Stimulated activated effector memory CD8-positive, alpha-beta T cell treated with anti-CD3 and anti-CD28 coated beads, Interleukin-12 subunit alpha, Interleukin-12 subunit beta, amount 100 ng/mL, for 72 hours (primary cell): ENCODE measurements at regions not wholly inside any gene's neighbourhood (a gene's known extent, or its start where the extent isn't known, plus 50 kb on each side); places are given as distances from the start of the nearest gene placed in this dataset.
"Not testable (repeated sequence)": the region's sequence is repeated elsewhere in the genome, so short reads cannot be mapped to it uniquely, and the experiment has no call there.

ENCODE experiments used
- ATAC-seq: fragments of 150-1000 bp; cut with Tn5 transposase; 2 replicates; pipeline ENCODE4 v1.10.0; 2021
- DNase-seq, 2 donors: peaks; one replicate each; pipeline ENCODE4 v3.0.0; 2021 to 2022; ENCODE audit warnings: low spot score in 2 of 2
- H3K27ac Mint-ChIP-seq: one replicate; pipeline ENCODE4 v1.8.0; 2022; ENCODE audit warnings: mild to moderate bottlenecking, mixed read lengths
- H3K36me3 Mint-ChIP-seq: one replicate; pipeline ENCODE4 v1.8.0; 2022; ENCODE audit warnings: mild to moderate bottlenecking, mixed read lengths
- H3K4me1 Mint-ChIP-seq: one replicate; pipeline ENCODE4 v1.8.0; 2022; ENCODE audit warnings: mixed read lengths
- H3K4me3 Mint-ChIP-seq: one replicate; pipeline ENCODE4 v1.8.0; 2022; ENCODE audit warnings: mild to moderate bottlenecking, mixed read lengths
- H3K9me3 Mint-ChIP-seq: one replicate; pipeline ENCODE4 v1.8.0; 2022; ENCODE audit warnings: mixed read lengths

DNA sequence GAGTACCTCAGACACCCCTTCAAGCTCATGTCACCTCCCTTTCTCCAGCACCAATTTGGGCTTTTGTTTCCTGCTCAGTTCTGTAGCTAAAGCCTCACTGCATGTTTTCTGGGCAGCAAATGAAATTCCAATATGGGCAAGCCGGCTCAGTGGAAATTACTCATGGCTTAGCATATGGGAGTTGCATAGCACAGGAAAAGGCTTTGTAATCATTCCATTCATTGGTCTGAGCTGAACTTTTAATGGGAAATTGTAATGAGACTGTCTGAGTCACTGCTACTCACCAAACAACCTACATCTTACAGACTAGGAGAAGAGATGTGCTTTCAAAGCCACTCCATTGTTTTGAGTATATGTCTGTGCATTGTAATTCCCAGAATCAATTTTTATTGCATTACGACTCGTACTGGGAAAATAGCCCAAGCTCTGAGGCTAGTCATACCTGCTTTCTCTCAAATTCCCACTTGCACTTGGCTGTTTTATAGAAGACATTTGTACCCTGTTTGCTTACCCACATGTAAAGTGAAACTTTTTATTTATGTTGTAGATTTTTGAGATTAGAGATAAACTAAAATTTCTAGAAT is 139.5 kb upstream of the LRATD1 start:
- Mint-ChIP-seq H3K27ac (no peak overlapping the region), H3K4me1 (no peaks in the 10 kb centered on the region), H3K9me3 (peaks cover 2% of the 10 kb centered on the region), H3K36me3 (no peaks in the 10 kb centered on the region), H3K4me3 (no peak overlapping the region)
- no peak for DNase-seq
- ATAC-seq = no peak

DNA sequence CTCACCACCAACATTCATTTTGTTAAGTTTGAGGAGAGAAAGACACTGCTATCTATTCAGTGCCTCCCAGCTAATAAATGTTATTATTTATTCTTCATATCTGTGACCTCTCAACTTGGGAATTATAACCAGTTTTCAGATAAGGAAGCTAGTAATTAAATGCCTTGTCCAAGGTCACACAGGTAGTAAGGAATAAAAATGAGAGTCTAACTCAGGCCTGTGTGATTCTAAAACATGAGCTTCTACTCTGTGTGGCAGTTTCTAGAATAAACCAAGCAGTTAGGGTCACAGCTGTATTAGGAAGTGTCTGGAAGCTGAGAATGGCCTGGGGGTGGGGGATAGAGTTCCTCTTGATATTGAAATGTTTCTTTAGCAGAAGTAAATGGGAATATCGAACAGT is 137.8 kb upstream of the LRATD1 start:
- no peak for ATAC-seq
- Mint-ChIP-seq H3K9me3 (peaks cover 7% of the 10 kb centered on the region), H3K36me3 (no peaks in the 10 kb centered on the region), H3K4me1 (no peaks in the 10 kb centered on the region), H3K4me3 (no peak overlapping the region), H3K27ac (no peak overlapping the region)
- no peak for DNase-seq

DNA sequence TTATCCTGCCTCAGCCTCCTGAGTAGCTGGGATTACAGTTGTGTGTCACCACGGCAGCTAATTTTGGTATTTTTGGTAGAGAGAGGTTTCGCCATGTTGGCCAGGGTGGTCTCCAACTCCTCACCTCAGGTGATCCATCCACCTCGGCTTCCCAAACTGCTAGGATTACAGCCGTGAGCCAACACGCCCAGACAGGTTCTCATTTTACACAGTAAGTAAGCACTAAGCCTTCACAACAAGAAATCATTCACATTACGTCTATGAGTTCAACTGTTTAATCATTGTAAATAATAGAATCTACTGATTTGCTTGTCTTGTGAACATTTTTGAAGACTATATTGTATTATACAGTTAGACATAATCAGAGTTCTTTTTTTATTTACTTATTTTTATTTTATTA is 131.5 kb upstream of the LRATD1 start:
- H3K4me3 Mint-ChIP-seq = no peak overlapping the region
- no peaks in the 10 kb centered on the region for H3K4me1 Mint-ChIP-seq
- no peak for ATAC-seq
- H3K36me3 Mint-ChIP-seq = no peaks in the 10 kb centered on the region
- H3K27ac Mint-ChIP-seq = no peak overlapping the region
- peaks cover 8% of the 10 kb centered on the region for H3K9me3 Mint-ChIP-seq
- DNase-seq = no peak

DNA sequence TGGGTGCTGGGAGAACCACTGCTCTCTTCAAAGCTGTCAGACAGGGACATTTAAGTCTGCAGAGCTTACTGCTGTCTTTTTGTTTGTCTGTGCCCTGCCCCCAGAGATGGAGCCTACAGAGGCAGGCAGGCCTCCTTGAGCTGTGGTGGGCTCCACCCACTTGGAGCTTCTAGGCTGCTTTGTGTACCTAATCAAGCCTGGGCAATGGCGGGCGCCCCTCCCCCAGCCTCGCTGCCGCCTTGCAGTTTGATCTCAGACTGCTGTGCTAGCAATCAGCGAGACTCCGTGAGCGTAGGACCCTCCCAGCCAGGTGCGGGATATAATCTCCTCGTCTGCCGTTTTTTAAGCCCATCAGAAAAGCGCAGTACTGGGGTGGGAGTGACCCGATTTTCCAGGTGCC is 125.6 kb upstream of the LRATD1 start:
- ATAC-seq, DNase-seq, H3K4me1 Mint-ChIP-seq, H3K36me3 Mint-ChIP-seq, H3K4me3 Mint-ChIP-seq, H3K27ac Mint-ChIP-seq, H3K9me3 Mint-ChIP-seq: not testable (repeated sequence)

DNA sequence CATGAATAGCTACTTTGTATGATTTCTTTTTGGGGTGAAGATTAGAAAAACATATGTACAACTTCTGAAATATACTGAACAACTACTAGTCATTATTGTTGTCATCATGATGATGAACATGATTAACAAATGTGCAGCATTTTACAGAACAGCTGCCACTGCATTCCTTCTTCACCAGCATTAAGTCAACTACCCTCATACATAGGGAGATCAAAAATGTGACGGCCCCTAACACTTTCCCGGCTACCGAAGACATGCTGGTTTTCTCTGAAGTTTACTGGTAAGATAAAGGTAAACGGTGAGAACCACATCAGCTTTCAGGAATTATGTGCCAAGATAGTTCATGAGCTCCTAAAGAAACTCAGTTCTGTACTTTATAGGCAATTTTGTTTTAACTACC is 121.0 kb upstream of the LRATD1 start:
- Mint-ChIP-seq H3K4me1 (no peaks in the 10 kb centered on the region), H3K36me3 (no peaks in the 10 kb centered on the region), H3K4me3 (no peak overlapping the region), H3K9me3 (peaks cover 13% of the 10 kb centered on the region), H3K27ac (no peak overlapping the region)
- ATAC-seq = no peak
- no peak for DNase-seq

DNA sequence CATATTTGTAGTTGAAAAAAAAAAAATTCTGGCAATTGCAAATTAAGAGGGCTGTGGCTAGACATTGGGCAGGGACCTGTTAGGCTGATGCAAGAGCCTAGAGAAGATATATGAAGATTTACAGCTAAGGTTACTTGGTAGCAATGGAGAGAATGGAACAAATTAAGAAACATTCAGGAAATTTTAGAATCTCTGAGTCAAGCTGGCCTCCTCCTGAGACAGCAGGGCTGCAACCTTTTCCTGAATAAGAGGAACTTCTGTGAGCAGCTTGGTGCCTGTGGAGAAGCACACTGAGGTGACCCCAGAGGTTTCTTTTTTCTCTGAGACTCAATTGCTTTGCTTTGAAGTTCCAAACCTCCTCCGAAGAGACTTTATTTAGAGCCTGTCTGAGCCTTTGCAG is 118.6 kb upstream of the LRATD1 start:
- no peak overlapping the region for H3K4me3 Mint-ChIP-seq
- H3K4me1 Mint-ChIP-seq = no peaks in the 10 kb centered on the region
- H3K27ac Mint-ChIP-seq = no peak overlapping the region
- peaks cover 13% of the 10 kb centered on the region for H3K9me3 Mint-ChIP-seq
- DNase-seq (no peak), ATAC-seq (no peak)
- H3K36me3 Mint-ChIP-seq = no peaks in the 10 kb centered on the region

DNA sequence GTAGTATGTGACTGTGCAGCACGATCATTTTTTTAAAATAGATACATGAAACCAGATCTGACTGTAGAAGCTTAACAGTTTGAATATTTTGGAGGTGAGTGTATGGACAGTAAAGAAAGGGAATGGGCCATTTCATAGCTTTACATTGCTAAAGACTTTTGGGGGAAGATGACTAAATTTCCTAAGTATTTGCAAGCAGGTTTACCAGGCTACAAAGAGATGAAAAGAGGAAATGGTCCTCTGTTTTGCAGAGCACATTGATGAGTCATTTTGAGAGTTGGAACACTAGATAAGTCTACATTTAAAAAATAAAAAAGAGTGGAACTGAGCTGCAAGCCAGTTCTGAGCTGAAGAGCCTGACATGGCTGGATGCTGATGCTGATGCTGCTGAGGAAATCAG is 115.7 kb upstream of the LRATD1 start:
- DNase-seq (no peak), ATAC-seq (no peak)
- Mint-ChIP-seq H3K9me3 (peaks cover 13% of the 10 kb centered on the region), H3K4me3 (no peak overlapping the region), H3K27ac (no peak overlapping the region), H3K4me1 (no peaks in the 10 kb centered on the region), H3K36me3 (no peaks in the 10 kb centered on the region)

DNA sequence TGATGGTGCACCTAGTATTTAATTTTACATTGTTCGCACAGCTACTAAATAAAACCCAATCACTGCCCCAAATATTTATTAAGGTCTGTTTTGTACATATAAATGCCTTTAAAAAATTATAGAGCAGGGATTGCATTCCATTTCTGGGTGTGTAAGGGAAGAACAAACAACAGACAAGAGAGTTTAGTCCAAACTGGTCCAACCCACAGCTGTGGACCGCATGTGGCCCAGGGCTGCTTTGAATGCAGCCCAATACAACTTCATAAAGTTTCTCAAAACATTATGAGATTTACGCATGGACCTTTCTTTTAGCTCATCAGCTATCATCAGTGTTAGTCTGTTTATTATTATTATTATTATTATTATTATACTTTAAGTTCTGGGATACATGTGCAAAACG is 114.8 kb upstream of the LRATD1 start:
- DNase-seq (no peak), ATAC-seq (no peak)
- Mint-ChIP-seq H3K4me3 (no peak overlapping the region), H3K9me3 (peaks cover 15% of the 10 kb centered on the region), H3K27ac (no peak overlapping the region), H3K36me3 (no peaks in the 10 kb centered on the region), H3K4me1 (no peaks in the 10 kb centered on the region)

DNA sequence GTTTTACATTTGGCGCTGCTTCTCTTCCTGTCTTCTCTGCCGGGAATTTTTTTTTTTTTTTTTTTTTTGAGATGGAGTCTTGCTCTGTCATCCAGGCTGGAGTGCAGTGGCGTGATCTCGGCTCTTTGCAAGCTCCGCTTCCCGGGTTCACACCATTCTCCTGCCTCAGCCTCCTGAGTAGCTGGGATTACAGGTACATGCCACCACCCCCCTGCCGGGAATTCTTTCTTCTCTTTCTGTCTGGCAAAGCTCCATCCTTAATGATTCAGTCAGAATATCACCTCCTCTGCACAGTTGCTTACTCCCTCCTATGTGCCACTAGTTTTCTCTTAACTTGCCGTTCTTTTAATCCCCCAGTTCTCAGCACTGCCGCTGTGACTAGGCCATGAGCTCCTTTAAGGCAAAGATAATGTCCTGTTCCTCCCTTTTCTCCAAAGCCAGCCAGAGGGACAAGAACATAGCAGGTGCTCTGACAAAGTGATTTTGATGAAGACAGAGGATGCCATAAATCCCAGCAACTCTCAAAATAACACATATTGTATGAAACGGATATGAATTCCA is 112.1 kb upstream of the LRATD1 start:
- peaks cover 14% of the 10 kb centered on the region for H3K9me3 Mint-ChIP-seq

DNA sequence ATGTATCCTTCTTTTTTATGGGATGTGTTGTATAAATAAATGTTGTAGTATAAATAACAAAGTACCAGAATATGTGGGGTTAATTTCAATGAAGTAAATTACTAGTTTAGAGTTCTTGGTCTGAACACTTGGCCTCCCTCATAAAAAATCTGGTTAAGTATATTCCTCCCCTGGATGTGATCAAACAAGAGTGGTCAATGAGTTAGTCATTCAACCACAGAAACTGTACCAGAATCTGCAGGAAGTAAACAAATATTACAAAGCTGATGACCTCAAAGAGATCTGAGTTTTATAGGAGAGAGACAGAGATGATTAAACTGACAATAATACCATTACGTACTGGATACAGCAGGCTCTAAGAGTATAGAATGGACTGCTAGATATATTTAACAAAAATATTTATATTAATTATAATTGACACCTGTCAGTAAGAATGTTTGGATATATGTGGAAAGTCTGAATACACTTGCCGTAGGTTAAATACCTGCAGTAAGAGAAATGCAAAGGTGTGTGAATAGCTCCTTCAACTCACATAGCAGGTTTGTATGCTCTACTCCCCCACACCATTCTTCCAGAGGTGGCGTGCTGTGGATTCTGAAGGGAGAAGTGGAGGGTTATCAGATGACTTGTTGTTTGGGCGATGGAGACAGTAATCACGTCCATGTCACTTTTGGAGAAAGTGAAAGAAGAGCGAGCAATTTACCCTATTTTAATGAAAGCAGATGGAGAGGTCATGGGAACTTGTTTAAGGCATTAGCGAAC is 108.3 kb upstream of the LRATD1 start:
- ATAC-seq = no peak
- Mint-ChIP-seq H3K9me3 (peaks cover 12% of the 10 kb centered on the region), H3K36me3 (no peaks in the 10 kb centered on the region), H3K4me3 (no peak overlapping the region), H3K4me1 (no peaks in the 10 kb centered on the region), H3K27ac (no peak overlapping the region)
- DNase-seq = no peak

More for the DNA sequence above, 112.1 kb upstream of the LRATD1 start:
- no peak overlapping the region for H3K27ac Mint-ChIP-seq
- no peaks in the 10 kb centered on the region for H3K36me3 Mint-ChIP-seq
- H3K4me3 Mint-ChIP-seq = no peak overlapping the region
- DNase-seq (no peak), ATAC-seq (no peak)
- no peaks in the 10 kb centered on the region for H3K4me1 Mint-ChIP-seq

DNA sequence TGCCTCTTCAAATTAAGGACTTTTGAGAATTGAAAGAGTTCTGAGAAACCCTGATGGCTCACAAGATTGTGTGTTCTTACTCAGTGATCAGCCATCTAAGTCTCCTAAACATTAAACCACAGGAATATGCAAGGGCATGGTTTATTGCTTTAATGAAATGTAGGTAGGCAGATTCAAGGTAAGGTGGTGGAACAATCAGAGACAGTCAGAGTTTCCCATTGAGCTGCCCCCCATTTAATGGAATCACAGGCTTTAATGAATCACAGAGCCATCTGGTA is 107.8 kb upstream of the LRATD1 start:
- no peak for ATAC-seq
- H3K4me3 Mint-ChIP-seq = no peak overlapping the region

DNA sequence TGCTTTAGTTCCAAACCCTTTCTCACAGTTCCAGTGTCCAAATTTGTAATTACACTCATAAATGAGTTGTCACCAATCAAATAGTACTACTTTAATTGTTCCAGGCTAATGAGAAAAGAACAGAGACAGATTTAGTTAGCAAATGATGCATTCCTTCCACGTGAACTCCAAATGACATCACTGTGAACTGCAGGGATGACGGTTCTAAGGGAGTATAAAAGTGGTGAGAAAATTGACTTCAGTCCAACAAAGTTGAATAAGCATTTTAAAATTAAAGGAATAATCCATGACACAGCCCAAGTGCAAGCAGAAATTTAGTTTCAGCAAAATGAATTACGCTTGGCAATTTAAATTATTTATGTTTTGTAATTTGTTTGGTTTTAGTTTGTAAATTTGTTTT is 102.0 kb upstream of the LRATD1 start:
- H3K4me3 Mint-ChIP-seq = no peak overlapping the region
- H3K27ac Mint-ChIP-seq = no peak overlapping the region
- no peaks in the 10 kb centered on the region for H3K36me3 Mint-ChIP-seq
- peaks cover 5% of the 10 kb centered on the region for H3K9me3 Mint-ChIP-seq
- DNase-seq = no peak
- H3K4me1 Mint-ChIP-seq = no peaks in the 10 kb centered on the region
- ATAC-seq = no peak

More for the DNA sequence above, 107.8 kb upstream of the LRATD1 start:
- DNase-seq = no peak
- Mint-ChIP-seq H3K4me1 (no peaks in the 10 kb centered on the region), H3K36me3 (no peaks in the 10 kb centered on the region), H3K9me3 (peaks cover 14% of the 10 kb centered on the region), H3K27ac (no peak overlapping the region)

DNA sequence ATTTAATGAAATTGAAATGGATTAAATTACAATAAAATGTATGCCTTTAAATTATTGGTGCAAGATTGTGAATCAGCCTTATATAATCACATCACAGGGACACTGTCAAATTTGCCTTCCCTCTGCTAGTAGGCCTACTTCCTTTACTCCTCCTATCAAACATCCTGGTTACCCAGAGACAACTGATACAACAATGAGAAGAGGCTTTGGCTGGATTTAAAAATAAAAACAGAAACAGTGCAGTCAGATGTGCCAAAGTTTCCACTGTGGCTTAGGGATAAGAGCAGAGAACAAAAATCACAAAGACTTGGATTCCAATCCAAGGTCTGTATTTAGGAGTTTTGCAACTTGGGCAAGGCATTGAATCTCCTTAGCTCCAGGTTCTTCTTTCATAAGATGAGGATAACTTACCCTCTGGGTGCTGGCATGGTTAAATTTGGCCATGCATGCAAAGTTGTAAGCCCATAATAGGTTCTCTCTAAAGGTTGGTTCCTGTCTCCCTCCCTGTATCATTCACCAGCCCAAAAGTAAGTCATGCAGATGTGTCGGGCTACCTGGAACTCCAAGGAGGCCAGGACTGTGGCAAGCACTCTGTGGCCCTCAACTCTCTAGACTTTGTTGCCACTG is 99.3 kb upstream of the LRATD1 start:
- Mint-ChIP-seq H3K9me3 (peaks cover 2% of the 10 kb centered on the region), H3K36me3 (no peaks in the 10 kb centered on the region), H3K4me1 (no peaks in the 10 kb centered on the region), H3K4me3 (no peak overlapping the region), H3K27ac (no peak overlapping the region)
- ATAC-seq (no peak), DNase-seq (no peak)

DNA sequence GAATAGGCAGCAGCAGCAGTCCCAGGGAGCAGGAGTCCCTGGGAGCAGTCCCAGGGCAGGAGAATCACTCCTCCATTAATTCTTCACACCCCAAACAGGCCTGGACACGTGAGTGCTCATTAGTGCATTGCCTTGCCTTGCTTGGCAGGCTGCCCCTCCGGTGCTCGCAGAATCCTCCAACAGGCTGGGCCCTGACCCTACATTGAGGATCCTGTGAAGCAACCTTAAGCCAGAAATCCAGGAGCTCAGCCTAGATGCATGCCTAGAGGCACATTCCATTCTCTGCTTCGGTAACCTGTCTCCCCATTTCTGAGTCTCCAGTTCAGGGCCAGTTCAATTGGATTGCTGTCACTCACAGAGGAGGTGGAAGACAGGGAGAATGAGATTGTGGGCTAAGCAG is 97.4 kb upstream of the LRATD1 start:
- DNase-seq (no peak), ATAC-seq (no peak)
- Mint-ChIP-seq H3K4me1 (no peaks in the 10 kb centered on the region), H3K27ac (no peak overlapping the region), H3K36me3 (no peaks in the 10 kb centered on the region), H3K4me3 (no peak overlapping the region), H3K9me3 (no peaks in the 10 kb centered on the region)

DNA sequence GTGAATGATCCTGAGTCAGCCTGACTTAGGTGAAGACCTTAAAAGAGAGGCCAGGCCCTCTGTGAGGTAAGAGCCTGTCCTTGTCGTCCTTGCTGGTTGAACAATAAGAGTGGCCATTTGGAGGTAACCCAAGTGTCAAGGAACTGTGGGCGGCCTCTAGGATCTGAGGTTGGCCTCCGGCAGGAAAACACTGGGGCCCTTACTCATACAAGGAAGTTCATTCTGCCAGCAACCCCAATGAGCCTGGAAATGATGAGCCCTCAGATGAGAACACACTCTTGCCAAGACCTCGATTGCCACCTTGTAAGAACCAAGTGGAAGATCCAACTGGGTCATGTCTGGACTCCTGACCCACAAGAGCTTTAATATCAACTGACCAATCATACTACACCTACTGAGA is 95.5 kb upstream of the LRATD1 start:
- Mint-ChIP-seq H3K4me3 (no peak overlapping the region), H3K4me1 (no peaks in the 10 kb centered on the region), H3K36me3 (no peaks in the 10 kb centered on the region), H3K9me3 (peaks cover 6% of the 10 kb centered on the region), H3K27ac (no peak overlapping the region)
- DNase-seq (no peak), ATAC-seq (no peak)

DNA sequence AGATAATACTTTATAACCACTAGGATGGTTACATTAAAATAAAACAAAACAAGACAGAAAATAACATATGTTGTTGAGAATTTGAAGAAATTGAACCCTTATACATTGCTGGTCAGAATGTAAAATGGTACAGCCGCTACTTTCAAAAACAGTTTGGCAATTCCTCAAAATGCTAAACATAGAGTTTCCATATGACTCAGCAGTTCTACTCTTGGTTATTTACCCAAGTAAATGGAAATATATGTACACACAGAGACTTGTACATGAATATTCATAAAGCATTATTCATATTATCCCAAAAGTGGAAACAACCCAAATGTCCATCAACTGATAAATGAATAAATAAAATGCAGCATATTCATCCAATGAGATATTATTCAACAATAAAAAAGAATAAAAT is 92.5 kb upstream of the LRATD1 start:
- ATAC-seq = no peak
- H3K9me3 Mint-ChIP-seq = peaks cover 16% of the 10 kb centered on the region
- no peak overlapping the region for H3K4me3 Mint-ChIP-seq
- no peak for DNase-seq
- no peaks in the 10 kb centered on the region for H3K36me3 Mint-ChIP-seq
- no peaks in the 10 kb centered on the region for H3K4me1 Mint-ChIP-seq
- no peak overlapping the region for H3K27ac Mint-ChIP-seq
